ENCODE measurements at regions not wholly inside any gene's neighbourhood (a gene's known extent, or its start where the extent isn't known, plus 50 kb on each side); places are given as distances from the start of the nearest gene placed in this dataset.
"Not testable (repeated sequence)": the region's sequence is repeated elsewhere in the genome, so short reads cannot be mapped to it uniquely, and the experiment has no call there.

DNA sequence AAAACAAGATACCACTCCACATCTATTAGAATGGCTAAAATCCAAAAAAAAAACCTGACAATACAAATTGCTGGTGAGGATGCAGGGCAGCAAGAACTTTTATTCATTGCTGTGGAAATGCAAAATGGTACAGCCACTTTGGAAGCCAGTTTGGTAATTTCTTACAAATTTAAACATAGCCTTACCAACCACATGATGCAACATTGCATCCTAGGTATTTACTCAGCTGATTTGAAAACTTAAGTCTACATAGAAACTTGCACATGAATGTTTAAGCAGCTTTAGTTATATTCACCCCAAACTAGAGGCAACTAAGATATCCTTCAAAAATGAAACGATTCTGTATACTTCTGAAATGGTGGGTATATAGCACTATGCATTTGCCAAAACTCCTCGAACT, 178.8 kb upstream of the PDE4B start:
- H3K79me2 ChIP-seq (ENCODE audit: control insufficient read depth, insufficient read depth, low read length) = no peaks in the 10 kb centered on the region
- no peak overlapping the region for H3K27ac ChIP-seq (ENCODE audit: control insufficient read depth, insufficient read depth, low read length)
- no peaks in the 10 kb centered on the region for H3K9me3 ChIP-seq (ENCODE audit: control insufficient read depth, low read depth, low read length)
- no peak for FAIRE-seq
- H3K36me3 ChIP-seq (ENCODE audit: control insufficient read depth in 2 of 2, extremely low read depth in 1 of 2, insufficient read depth in 2 of 2, low read length in 2 of 2) = no peaks in the 10 kb centered on the region
- no peak overlapping the region for H3K4me2 ChIP-seq (ENCODE audit: control insufficient read depth, extremely low read depth, insufficient read depth, low read depth, low read length)
- H4K20me1 ChIP-seq (ENCODE audit: control insufficient read depth, extremely low read depth, insufficient read depth, low read length) = no peaks in the 10 kb centered on the region
- no peak overlapping the region for H3K4me3 ChIP-seq (ENCODE audit: control insufficient read depth in 2 of 3, extremely low read depth in 1 of 3, insufficient read depth in 2 of 3, low read depth in 1 of 3, low read length in 3 of 3)
- no peak for DNase-seq (ENCODE audit: low read depth, low spot score)
- no peaks in the 10 kb centered on the region for H3K4me1 ChIP-seq (ENCODE audit: control insufficient read depth, extremely low read depth, insufficient read depth, low read length)
- no peak overlapping the region for H3K9ac ChIP-seq (ENCODE audit: control insufficient read depth, extremely low read depth, insufficient read depth, low read length)
- no peak overlapping the region for H2AFZ ChIP-seq (ENCODE audit: control insufficient read depth, low read length)
- H3K27me3 ChIP-seq (ENCODE audit: control insufficient read depth, extremely low read depth, insufficient read depth, low read length) = no peaks in the 10 kb centered on the region
- H3K9me1 ChIP-seq (ENCODE audit: control insufficient read depth, extremely low read depth, insufficient read depth, low read length) = no peaks in the 10 kb centered on the region
- TF ChIP-seq EZH2 (IDR thresholded peaks at IDR 0.05; ENCODE audit: low read length) = no peak
- TF ChIP-seq, protein P1, sequence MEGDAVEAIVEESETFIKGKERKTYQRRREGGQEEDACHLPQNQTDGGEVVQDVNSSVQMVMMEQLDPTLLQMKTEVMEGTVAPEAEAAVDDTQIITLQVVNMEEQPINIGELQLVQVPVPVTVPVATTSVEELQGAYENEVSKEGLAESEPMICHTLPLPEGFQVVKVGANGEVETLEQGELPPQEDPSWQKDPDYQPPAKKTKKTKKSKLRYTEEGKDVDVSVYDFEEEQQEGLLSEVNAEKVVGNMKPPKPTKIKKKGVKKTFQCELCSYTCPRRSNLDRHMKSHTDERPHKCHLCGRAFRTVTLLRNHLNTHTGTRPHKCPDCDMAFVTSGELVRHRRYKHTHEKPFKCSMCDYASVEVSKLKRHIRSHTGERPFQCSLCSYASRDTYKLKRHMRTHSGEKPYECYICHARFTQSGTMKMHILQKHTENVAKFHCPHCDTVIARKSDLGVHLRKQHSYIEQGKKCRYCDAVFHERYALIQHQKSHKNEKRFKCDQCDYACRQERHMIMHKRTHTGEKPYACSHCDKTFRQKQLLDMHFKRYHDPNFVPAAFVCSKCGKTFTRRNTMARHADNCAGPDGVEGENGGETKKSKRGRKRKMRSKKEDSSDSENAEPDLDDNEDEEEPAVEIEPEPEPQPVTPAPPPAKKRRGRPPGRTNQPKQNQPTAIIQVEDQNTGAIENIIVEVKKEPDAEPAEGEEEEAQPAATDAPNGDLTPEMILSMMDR (optimal IDR thresholded peaks at IDR 0.05 in 1 of 3, IDR thresholded peaks at IDR 0.05 in 1 of 3, conservative IDR thresholded peaks at IDR 0.05 in 1 of 3; ENCODE audit: extremely low read depth in 1 of 3, insufficient read depth in 2 of 3, low read length in 3 of 3) = no peak
- dilution Hi-C loops (cut with MboI; ENCODE audit: extremely low pct_ligation_motif_present, low sequenced_read_pairs) = no loop called here

DNA sequence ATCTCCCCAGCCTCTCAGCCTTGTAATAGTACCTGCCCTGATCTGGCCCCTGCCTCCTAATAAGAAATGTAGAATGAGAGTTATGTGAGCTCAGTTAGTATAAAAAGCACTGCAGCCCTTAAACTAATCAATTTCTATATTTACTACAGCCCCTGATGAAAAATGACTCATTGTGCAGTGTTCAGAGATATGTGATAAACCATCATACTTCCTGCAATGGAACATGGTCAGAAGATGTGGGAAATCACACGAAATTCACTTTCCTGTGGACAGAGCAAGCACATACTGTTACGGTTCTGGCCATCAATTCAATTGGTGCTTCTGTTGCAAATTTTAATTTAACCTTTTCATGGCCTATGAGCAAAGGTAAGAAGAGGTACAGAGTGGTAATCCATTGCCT, 176.8 kb upstream of the PDE4B start:
- no peak overlapping the region for H2AFZ ChIP-seq (ENCODE audit: control insufficient read depth, low read length)
- H3K27me3 ChIP-seq (ENCODE audit: control insufficient read depth, extremely low read depth, insufficient read depth, low read length) = no peaks in the 10 kb centered on the region
- DNase-seq (ENCODE audit: low read depth, low spot score) (no peak), FAIRE-seq (no peak)
- no peaks in the 10 kb centered on the region for H3K79me2 ChIP-seq (ENCODE audit: control insufficient read depth, insufficient read depth, low read length)
- no peak overlapping the region for H3K4me2 ChIP-seq (ENCODE audit: control insufficient read depth, extremely low read depth, insufficient read depth, low read depth, low read length)
- no peaks in the 10 kb centered on the region for H4K20me1 ChIP-seq (ENCODE audit: control insufficient read depth, extremely low read depth, insufficient read depth, low read length)
- no peak overlapping the region for H3K9ac ChIP-seq (ENCODE audit: control insufficient read depth, extremely low read depth, insufficient read depth, low read length)
- no peaks in the 10 kb centered on the region for H3K4me1 ChIP-seq (ENCODE audit: control insufficient read depth, extremely low read depth, insufficient read depth, low read length)
- H3K36me3 ChIP-seq (ENCODE audit: control insufficient read depth in 2 of 2, extremely low read depth in 1 of 2, insufficient read depth in 2 of 2, low read length in 2 of 2) = no peaks in the 10 kb centered on the region
- no peak for TF ChIP-seq EZH2 (IDR thresholded peaks at IDR 0.05; ENCODE audit: low read length)
- TF ChIP-seq, protein P1 (optimal IDR thresholded peaks at IDR 0.05 in 1 of 3, IDR thresholded peaks at IDR 0.05 in 1 of 3, conservative IDR thresholded peaks at IDR 0.05 in 1 of 3; ENCODE audit: extremely low read depth in 1 of 3, insufficient read depth in 2 of 3, low read length in 3 of 3) = no peak
- H3K9me1 ChIP-seq (ENCODE audit: control insufficient read depth, extremely low read depth, insufficient read depth, low read length) = no peaks in the 10 kb centered on the region
- H3K4me3 ChIP-seq (ENCODE audit: control insufficient read depth in 2 of 3, extremely low read depth in 1 of 3, insufficient read depth in 2 of 3, low read depth in 1 of 3, low read length in 3 of 3) = no peak overlapping the region
- H3K27ac ChIP-seq (ENCODE audit: control insufficient read depth, insufficient read depth, low read length) = no peak overlapping the region
- dilution Hi-C loops (cut with MboI; ENCODE audit: extremely low pct_ligation_motif_present, low sequenced_read_pairs) = no loop called here
- no peaks in the 10 kb centered on the region for H3K9me3 ChIP-seq (ENCODE audit: control insufficient read depth, low read depth, low read length)

DNA sequence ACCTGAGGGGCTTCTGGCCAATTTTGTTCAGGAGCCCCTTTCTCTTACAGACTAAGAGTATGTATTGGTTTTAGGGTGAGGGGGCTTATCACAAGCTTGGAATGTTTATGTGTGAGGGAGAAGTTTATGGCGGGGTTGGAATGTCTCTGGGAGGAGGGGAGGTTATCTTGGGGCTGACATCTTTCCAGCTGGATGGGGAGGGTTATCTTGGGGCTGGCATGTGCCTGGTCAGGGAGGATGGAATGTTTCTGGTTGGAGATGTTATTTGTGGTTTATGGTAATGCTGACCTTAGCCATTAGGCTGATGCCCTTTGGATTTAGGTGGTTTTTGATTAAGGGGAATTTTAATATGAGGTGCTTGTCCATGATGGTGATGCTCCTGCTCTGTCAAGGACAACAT, 171.0 kb upstream of the PDE4B start:
- H2AFZ ChIP-seq (ENCODE audit: control insufficient read depth, low read length); dilution Hi-C loops (cut with MboI; ENCODE audit: extremely low pct_ligation_motif_present, low sequenced_read_pairs): not testable (repeated sequence)

More for the DNA sequence above, 171.0 kb upstream of the PDE4B start:
- not testable (repeated sequence) for H3K9me3 ChIP-seq (ENCODE audit: control insufficient read depth, low read depth, low read length); H3K27me3 ChIP-seq (ENCODE audit: control insufficient read depth, extremely low read depth, insufficient read depth, low read length); H3K79me2 ChIP-seq (ENCODE audit: control insufficient read depth, insufficient read depth, low read length); H3K36me3 ChIP-seq (ENCODE audit: control insufficient read depth in 2 of 2, extremely low read depth in 1 of 2, insufficient read depth in 2 of 2, low read length in 2 of 2); DNase-seq (ENCODE audit: low read depth, low spot score); H3K4me2 ChIP-seq (ENCODE audit: control insufficient read depth, extremely low read depth, insufficient read depth, low read depth, low read length); H3K27ac ChIP-seq (ENCODE audit: control insufficient read depth, insufficient read depth, low read length); H3K9me1 ChIP-seq (ENCODE audit: control insufficient read depth, extremely low read depth, insufficient read depth, low read length); H3K4me1 ChIP-seq (ENCODE audit: control insufficient read depth, extremely low read depth, insufficient read depth, low read length); H4K20me1 ChIP-seq (ENCODE audit: control insufficient read depth, extremely low read depth, insufficient read depth, low read length); H3K4me3 ChIP-seq (ENCODE audit: control insufficient read depth in 2 of 3, extremely low read depth in 1 of 3, insufficient read depth in 2 of 3, low read depth in 1 of 3, low read length in 3 of 3); FAIRE-seq; H3K9ac ChIP-seq (ENCODE audit: control insufficient read depth, extremely low read depth, insufficient read depth, low read length)
